Adrenal gland (tissue), 9 donors: ENCODE measurements at regions not wholly inside any gene's neighbourhood (a gene's known extent, or its start where the extent isn't known, plus 50 kb on each side); places are given as distances from the start of the nearest gene placed in this dataset.

Experiments
- DNase-seq, 7 donors: peaks; one replicate each; pipeline ENCODE4 v3.0.0-alpha.2; 2019 to 2020
- H3K27ac ChIP-seq, 5 donors: fragments of 200-600 bp; sonication (generic) in 4 of 5; 1 replicate in 3 of 5; 2 replicates in 2 of 5; pipeline versions ENCODE4 v1.5.1 to v1.8.0; 2016 to 2020; ENCODE audit warnings: mild to moderate bottlenecking in 1 of 5
- H3K27me3 ChIP-seq: fragments of 200-600 bp; 2 replicates; pipeline ENCODE4 v1.8.0; 2021
- H3K36me3 ChIP-seq, 2 donors: fragments of 200-600 bp; replicated peaks in 1 of 2; 1 replicate in 1 of 2; 2 replicates in 1 of 2; pipeline versions ENCODE4 v1.5.1 to v1.8.0; 2018 to 2022
- H3K4me1 ChIP-seq, 2 donors: fragments of 200-600 bp; replicated peaks in 1 of 2; 1 replicate in 1 of 2; 2 replicates in 1 of 2; pipeline versions ENCODE4 v1.5.1 to v1.8.0; 2018 to 2021
- H3K4me3 ChIP-seq, 4 donors: fragments of 200-600 bp; sonication (generic) in 3 of 4; one replicate each; pipeline ENCODE4 v1.5.1; 2016 to 2018
- H3K9me3 ChIP-seq, 3 donors: fragments of 200-600 bp; sonication (generic) in 1 of 3; replicated peaks in 1 of 3; 1 replicate in 2 of 3; 2 replicates in 1 of 3; pipeline versions ENCODE4 v1.5.1 to v1.8.0; 2016 to 2021
- POLR2A ChIP-seq, 2 donors: fragments of 450-650 bp; IDR thresholded peaks; one replicate each; pipeline ENCODE4 v1.6.1; 2017; ENCODE audit warnings: antibody characterized with exemption in 2 of 2, mild to moderate bottlenecking in 2 of 2, moderate library complexity in 1 of 2
- WGBS, 4 donors: extraction: QIAGEN DNeasy Blood & Tissue Kit in 2 of 4; methylation state at CpG; one replicate each; pipeline versions ENCODE4 v1.1.5 to v1.1.7; 2013 to 2017; 5-methylcytosine and 5-hydroxymethylcytosine counted together
- intact Hi-C, 2 donors: fragments of 100-400 bp; cut with DNase I; formaldehyde crosslinking; loops; one replicate each; pipeline versions ENCODE4 v1.14.1 to v1.15.0; 2022 to 2023
- TF ChIP-seq, protein P1 (sequence below), 6 experiments: fragments of 450-650 bp in 4 of 6; fragments of 200-600 bp in 2 of 6; sonication (generic) in 1 of 6; IDR thresholded peaks; 1 replicate in 5 of 6; 2 replicates in 1 of 6; pipeline versions ENCODE4 v1.5.1 to v1.8.0; 2016 to 2021; ENCODE audit warnings: antibody characterized with exemption in 6 of 6, mild to moderate bottlenecking in 2 of 6, moderate library complexity in 1 of 6
- donor health status: healthy with polysubstance abuse.
- donor health status: Bipolar disorder and iron deficiency.
- donor health status: DM: yes; HTN: yes; CAD: no.
- donor health status: DM: no; HTN: no; CAD: no.
- donor health status: DM: no; HTN: no; CAD: no.

DNA sequence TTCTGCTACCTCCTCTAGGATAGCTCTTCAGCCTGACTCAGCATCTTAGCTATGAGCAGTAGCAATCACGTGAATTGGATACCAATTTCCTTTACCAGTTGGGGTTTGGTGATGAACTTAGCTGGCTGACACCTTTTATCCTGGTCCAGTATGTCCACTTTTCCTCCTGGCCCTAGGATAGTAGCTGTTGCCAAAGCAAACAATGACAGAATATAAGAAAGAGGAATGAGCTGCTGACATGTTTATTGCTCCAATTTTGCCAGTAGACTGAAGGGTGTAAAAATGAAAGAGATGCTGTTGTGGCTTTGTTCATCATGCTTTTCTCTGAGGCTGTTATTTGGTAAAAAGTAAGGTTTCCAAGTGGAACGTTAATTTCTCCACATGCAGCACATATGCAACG, 168.3 kb upstream of the JAG1 start:
- H3K36me3 ChIP-seq, result no peaks in the 10 kb centered on the region
- WGBS, 4 donors, result 70 to 82% (median 80%) methylated on average over 3 of the region's 3 CpGs
- TF ChIP-seq, protein P1, sequence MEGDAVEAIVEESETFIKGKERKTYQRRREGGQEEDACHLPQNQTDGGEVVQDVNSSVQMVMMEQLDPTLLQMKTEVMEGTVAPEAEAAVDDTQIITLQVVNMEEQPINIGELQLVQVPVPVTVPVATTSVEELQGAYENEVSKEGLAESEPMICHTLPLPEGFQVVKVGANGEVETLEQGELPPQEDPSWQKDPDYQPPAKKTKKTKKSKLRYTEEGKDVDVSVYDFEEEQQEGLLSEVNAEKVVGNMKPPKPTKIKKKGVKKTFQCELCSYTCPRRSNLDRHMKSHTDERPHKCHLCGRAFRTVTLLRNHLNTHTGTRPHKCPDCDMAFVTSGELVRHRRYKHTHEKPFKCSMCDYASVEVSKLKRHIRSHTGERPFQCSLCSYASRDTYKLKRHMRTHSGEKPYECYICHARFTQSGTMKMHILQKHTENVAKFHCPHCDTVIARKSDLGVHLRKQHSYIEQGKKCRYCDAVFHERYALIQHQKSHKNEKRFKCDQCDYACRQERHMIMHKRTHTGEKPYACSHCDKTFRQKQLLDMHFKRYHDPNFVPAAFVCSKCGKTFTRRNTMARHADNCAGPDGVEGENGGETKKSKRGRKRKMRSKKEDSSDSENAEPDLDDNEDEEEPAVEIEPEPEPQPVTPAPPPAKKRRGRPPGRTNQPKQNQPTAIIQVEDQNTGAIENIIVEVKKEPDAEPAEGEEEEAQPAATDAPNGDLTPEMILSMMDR (IDR thresholded peaks at IDR 0.05), result no peak
- TF ChIP-seq POLR2A (IDR thresholded peaks at IDR 0.05), result no peak
- H3K9me3 ChIP-seq, result no peaks in the 10 kb centered on the region
- no peaks in the 10 kb centered on the region for H3K4me1 ChIP-seq
- no peak overlapping the region for H3K27ac ChIP-seq
- DNase-seq, result no peak
- no peak overlapping the region for H3K4me3 ChIP-seq
- intact Hi-C loops, result no loop called here
- no peaks in the 10 kb centered on the region for H3K27me3 ChIP-seq

DNA sequence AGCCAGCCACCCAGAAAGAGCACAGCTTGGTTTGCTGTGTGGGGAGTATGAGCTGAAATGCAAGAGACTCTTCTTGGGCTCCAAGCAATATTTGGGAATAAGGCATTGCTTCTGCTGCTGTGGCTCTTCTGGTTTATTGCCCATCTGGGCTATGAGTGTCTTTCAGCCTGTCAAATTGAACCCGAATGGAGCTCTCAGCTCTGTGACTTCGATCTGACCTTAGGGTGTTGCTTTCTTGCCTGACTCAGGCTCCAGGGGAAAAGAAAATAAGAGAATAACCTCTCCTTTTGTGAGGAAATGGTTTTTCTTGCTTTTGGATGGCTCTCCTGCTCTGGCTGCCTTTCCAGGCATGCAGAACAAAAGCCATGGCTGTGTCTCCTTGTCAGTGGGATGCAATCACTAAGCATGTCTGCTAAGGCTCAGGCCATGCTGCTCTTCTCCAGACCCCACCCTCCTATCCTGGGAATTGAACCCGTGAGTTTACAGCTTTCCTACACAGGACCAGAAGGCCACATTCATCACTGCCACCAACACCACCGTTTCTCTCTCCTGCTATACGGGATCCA, 169.4 kb upstream of the JAG1 start:
- no peak overlapping the region for H3K27ac ChIP-seq
- intact Hi-C loops, result no loop called here
- H3K36me3 ChIP-seq, result no peaks in the 10 kb centered on the region
- DNase-seq, result no peak
- H3K4me3 ChIP-seq, result no peak overlapping the region
- no peaks in the 10 kb centered on the region for H3K9me3 ChIP-seq
- 44 to 64% (median 49%) methylated on average over 5 of the region's 5 CpGs for WGBS, 4 donors
- TF ChIP-seq, protein P1 (IDR thresholded peaks at IDR 0.05), result no peak
- no peak for TF ChIP-seq POLR2A (IDR thresholded peaks at IDR 0.05)
- no peaks in the 10 kb centered on the region for H3K27me3 ChIP-seq
- no peaks in the 10 kb centered on the region for H3K4me1 ChIP-seq

DNA sequence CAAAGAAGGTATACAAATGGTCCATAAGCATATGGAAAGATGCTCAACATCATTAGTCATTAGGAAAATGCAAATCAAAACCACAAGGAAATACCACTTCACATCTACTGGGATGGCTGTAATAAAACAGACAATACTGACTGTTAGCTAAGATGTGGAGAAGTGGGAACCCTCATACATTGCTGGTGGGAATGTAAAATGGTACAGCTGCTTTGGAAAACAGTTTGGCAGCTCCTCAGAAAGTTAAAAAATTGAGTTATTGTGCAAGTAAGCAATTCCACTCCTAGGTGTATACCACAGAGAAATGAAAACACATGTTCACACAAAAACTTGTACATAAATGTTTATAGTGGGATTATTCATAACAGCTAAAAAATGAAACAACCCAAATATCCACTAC, 173.0 kb upstream of the JAG1 start:
- intact Hi-C loops, result no loop called here

DNA sequence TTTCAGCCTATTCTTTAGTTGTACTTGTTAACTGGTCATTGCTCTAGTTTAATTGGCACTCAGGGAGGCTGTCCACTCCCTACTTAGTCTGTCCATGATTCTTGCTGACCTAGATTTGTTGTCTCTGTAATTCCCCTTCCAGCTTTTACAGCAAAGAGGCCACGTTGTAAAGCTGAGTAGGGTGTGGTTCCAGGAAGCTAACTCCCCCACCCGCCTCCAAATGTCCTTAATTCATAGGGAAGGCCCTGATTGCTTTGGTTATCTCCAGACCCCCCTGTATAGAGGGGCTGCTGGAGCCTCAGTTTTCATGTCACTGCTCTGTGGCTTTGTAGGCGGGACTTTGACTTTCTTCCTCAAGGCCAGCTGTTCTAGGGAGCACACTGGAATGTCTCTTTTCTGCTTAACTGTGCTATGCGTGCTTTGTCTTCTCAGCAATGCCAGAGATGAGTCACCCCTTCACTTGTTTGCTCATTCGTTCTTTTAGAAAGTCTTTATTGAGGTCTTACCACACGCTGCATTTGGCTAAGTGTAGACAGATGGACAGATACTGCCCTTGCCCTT, 175.1 kb upstream of the JAG1 start:
- peak in 6 of 7 donors; percentile 19 to 55 (median 44) for DNase-seq
- intact Hi-C loops, result no loop called here
- no peak for TF ChIP-seq POLR2A (IDR thresholded peaks at IDR 0.05)
- TF ChIP-seq, protein P1 (IDR thresholded peaks at IDR 0.05), result no peak
- Histone ChIP-seq H3K9me3 (no peaks in the 10 kb centered on the region), H3K4me3 (no peak overlapping the region), H3K4me1 (no peaks in the 10 kb centered on the region), H3K27me3 (no peaks in the 10 kb centered on the region), H3K27ac (peak overlapping the region in 1 of 5 donors; percentile 35), H3K36me3 (no peaks in the 10 kb centered on the region)
- WGBS, 4 donors, result 29 to 37% (median 33%) methylated on average over 6 of the region's 6 CpGs

More for the DNA sequence above, 173.0 kb upstream of the JAG1 start:
- DNase-seq, result no peak
- no peak for TF ChIP-seq POLR2A (IDR thresholded peaks at IDR 0.05)
- TF ChIP-seq, protein P1 (IDR thresholded peaks at IDR 0.05), result no peak
- H3K4me1 ChIP-seq, result no peaks in the 10 kb centered on the region
- H3K27me3 ChIP-seq, result no peaks in the 10 kb centered on the region
- H3K27ac ChIP-seq, result no peak overlapping the region
- H3K9me3 ChIP-seq, result no peaks in the 10 kb centered on the region
- no peak overlapping the region for H3K4me3 ChIP-seq
- H3K36me3 ChIP-seq, result no peaks in the 10 kb centered on the region
